Heart right ventricle (tissue), 16 donors: ENCODE measurements at regions not wholly inside any gene's neighbourhood (a gene's known extent, or its start where the extent isn't known, plus 50 kb on each side); places are given as distances from the start of the nearest gene placed in this dataset.
"Not testable (repeated sequence)": the region's sequence is repeated elsewhere in the genome, so short reads cannot be mapped to it uniquely, and the experiment has no call there.

Experiments
- ATAC-seq, 8 donors: fragments of 200-7000 bp; cut with Tn5 transposase; one replicate each; pipeline ENCODE4 v1.9.1; 2020; ENCODE audit warnings: mild to moderate bottlenecking in 8 of 8, moderate library complexity in 8 of 8, moderate number of reproducible peaks in 1 of 8
- DNase-seq, 2 donors: peaks; one replicate each; pipeline ENCODE4 v3.0.0-alpha.2; 2020
- H3K27ac ChIP-seq, 10 donors: fragments of 200-600 bp; sonication (generic) in 2 of 10; one replicate each; pipeline versions ENCODE4 v1.5.0 to v1.8.0; 2020 to 2022; ENCODE audit warnings: mild to moderate bottlenecking in 3 of 10
- H3K27me3 ChIP-seq, 7 donors: fragments of 200-600 bp; one replicate each; pipeline ENCODE4 v1.8.0; 2021 to 2022; ENCODE audit warnings: mild to moderate bottlenecking in 2 of 7
- H3K36me3 ChIP-seq, 9 donors: fragments of 200-600 bp; sonication (generic) in 1 of 9; one replicate each; pipeline versions ENCODE4 v1.5.0 to v1.8.0; 2020 to 2022; ENCODE audit warnings: mild to moderate bottlenecking in 2 of 9
- H3K4me1 ChIP-seq, 9 donors: fragments of 200-600 bp; sonication (generic) in 1 of 9; one replicate each; pipeline versions ENCODE4 v1.5.0 to v1.8.0; 2020 to 2022; ENCODE audit warnings: mild to moderate bottlenecking in 4 of 9
- H3K4me3 ChIP-seq, 10 donors: fragments of 200-600 bp; sonication (generic) in 2 of 10; one replicate each; pipeline versions ENCODE4 v1.5.0 to v1.8.0; 2020 to 2022; ENCODE audit warnings: mild to moderate bottlenecking in 7 of 10, moderate library complexity in 2 of 10
- H3K9me3 ChIP-seq, 11 donors: fragments of 200-600 bp in 10 of 11; sonication (generic) in 2 of 11; one replicate each; pipeline versions ENCODE4 v1.5.0 to v1.8.0; 2013 to 2022; ENCODE audit warnings: mild to moderate bottlenecking in 2 of 11, control low read depth in 1 of 11, moderate library complexity in 1 of 11
- WGBS, 2 donors: extraction: QIAGEN DNeasy Blood & Tissue Kit; methylation state at CpG; one replicate each; pipeline ENCODE4 v1.1.7; 2013; ENCODE audit warnings: inconsistent platforms in 1 of 2; 5-methylcytosine and 5-hydroxymethylcytosine counted together
- intact Hi-C, 10 donors: fragments of 100-400 bp; cut with DNase I; formaldehyde crosslinking; loops; one replicate each; pipeline versions ENCODE4 v1.11.1 to v1.14.2; 2022
- TF ChIP-seq, protein P1 (sequence below), 9 donors: fragments of 200-600 bp; sonication (generic) in 2 of 9; IDR thresholded peaks; one replicate each; pipeline versions ENCODE4 v1.5.0 to v1.8.0; 2021 to 2022; ENCODE audit warnings: antibody characterized with exemption in 9 of 9, mild to moderate bottlenecking in 5 of 9, moderate library complexity in 1 of 9
- donor health status: Arrhythmogenic right ventricular cardiomyopathy.
- donor health status: ischemic (EF 13 %, LVEDD 7.1; RV severe dilation, severe dysfunction).
- donor health status: healthy with polysubstance abuse.
- donor health status: DM: no; HTN: yes; CAD: no.
- donor health status: DM: no; HTN: no; CAD: no.
- donor health status: ischemic (EF 25% LVEDD 6.9; RV normal size, moderate dysfunction).
- donor health status: ischemic (EF 25% LVEDD 5.7; RV mildly dilated, moderate dysfunction).
- donor health status: healthy.
- donor health status: DM: yes; HTN: yes; CAD: no.
- donor health status: Ischemic cardiomyopathy.
- donor health status: ischemic (EF 35%, LVEDD 5.7; RV mildly dilated, moderate dysfunction).
- donor health status: nonischemic (EF 11% LVEDD 7.7; RV severe dilation, severe dysfunction).
- donor health status: DM: yes; HTN: yes; CAD: no.
- donor health status: PGD.
- donor health status: ischemic (EF 29% LVEDD 5.4; RV normal size, mild dysfunction).
- donor health status: nonischemic (EF 23%, LVEDD 6.1; RV moderate dilation, normal function).

DNA sequence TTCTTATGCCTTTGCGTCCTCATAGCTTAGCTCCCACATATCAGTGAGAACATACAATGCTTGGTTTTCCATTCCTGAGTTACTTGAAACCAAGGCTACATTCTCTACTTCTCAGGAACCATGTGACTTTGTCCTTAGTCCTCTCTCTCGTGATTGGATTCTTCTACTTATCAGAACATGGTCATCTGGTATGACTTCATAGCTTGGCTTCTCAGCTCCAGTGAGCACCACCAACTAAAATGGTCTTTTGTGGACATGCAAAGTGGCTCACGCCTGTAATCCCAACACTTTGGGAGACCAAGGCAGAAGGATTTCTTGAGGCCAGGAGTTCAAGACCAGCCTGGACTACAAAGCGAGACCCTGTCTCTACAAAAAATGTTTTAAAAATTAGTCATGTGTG lies 81.2 kb upstream of the NIPBL start:
- H3K4me1 ChIP-seq, result no peaks in the 10 kb centered on the region
- H3K4me3 ChIP-seq, result no peak overlapping the region
- no peaks in the 10 kb centered on the region for H3K36me3 ChIP-seq
- H3K27ac ChIP-seq, result no peak overlapping the region
- no peaks in the 10 kb centered on the region for H3K27me3 ChIP-seq
- 79 to 83% methylated on average over 4 of the region's 4 CpGs for WGBS, 2 donors
- intact Hi-C loops, result no loop called here
- no peaks in the 10 kb centered on the region for H3K9me3 ChIP-seq
- no peak for DNase-seq
- TF ChIP-seq, protein P1, sequence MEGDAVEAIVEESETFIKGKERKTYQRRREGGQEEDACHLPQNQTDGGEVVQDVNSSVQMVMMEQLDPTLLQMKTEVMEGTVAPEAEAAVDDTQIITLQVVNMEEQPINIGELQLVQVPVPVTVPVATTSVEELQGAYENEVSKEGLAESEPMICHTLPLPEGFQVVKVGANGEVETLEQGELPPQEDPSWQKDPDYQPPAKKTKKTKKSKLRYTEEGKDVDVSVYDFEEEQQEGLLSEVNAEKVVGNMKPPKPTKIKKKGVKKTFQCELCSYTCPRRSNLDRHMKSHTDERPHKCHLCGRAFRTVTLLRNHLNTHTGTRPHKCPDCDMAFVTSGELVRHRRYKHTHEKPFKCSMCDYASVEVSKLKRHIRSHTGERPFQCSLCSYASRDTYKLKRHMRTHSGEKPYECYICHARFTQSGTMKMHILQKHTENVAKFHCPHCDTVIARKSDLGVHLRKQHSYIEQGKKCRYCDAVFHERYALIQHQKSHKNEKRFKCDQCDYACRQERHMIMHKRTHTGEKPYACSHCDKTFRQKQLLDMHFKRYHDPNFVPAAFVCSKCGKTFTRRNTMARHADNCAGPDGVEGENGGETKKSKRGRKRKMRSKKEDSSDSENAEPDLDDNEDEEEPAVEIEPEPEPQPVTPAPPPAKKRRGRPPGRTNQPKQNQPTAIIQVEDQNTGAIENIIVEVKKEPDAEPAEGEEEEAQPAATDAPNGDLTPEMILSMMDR (IDR thresholded peaks at IDR 0.05), result no peak
- no peak for ATAC-seq

DNA sequence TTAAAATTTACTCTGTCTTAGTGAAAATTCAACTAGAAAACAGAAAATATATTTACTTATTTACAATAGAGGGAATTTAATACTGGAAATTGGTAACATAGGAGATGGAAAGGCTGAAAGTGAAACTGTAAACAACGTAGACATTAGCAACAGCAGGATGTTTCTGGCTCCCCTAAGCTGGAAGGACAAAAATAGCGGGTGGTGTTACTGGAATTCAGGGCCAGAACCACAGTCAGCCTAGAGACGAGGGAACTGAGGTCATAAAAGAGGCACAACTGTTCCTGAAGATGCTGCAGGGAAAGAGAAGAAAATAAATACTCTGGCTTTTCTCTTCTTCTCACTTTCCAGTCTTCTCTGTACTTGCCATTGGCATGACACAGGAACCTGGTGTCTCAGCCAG lies 80.4 kb upstream of the NIPBL start:
- H3K36me3 ChIP-seq, result no peaks in the 10 kb centered on the region
- H3K27ac ChIP-seq, result no peak overlapping the region
- DNase-seq (no peak), ATAC-seq (no peak)
- WGBS, 2 donors, result 56 to 63% methylated on average over 3 of the region's 3 CpGs
- no peaks in the 10 kb centered on the region for H3K4me1 ChIP-seq
- no peaks in the 10 kb centered on the region for H3K27me3 ChIP-seq
- intact Hi-C loops, result no loop called here
- TF ChIP-seq, protein P1 (IDR thresholded peaks at IDR 0.05), result no peak
- H3K4me3 ChIP-seq, result no peak overlapping the region
- no peaks in the 10 kb centered on the region for H3K9me3 ChIP-seq

DNA sequence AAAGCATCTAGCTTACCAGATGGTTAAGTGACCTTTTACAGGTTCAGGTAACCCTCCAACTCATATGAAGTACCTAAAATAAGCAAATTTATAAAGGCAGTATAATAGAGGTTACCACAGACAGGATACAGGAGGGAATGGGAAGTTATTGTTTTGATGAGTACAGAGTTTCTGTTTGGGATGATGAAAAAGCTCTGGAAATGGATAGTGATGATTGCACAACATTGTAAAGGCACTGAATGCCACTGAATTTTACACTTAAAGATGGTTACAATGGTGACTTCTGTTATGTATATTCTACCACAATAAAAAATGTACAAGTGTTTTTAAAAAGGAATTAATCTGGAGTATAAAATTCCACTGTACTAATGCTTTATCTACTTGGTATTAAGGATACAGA lies 75.0 kb upstream of the NIPBL start:
- ATAC-seq (no peak), DNase-seq (no peak)
- Histone ChIP-seq H3K27me3 (peaks cover 0 to 4% (median 0%) of the 10 kb centered on the region in 7 donors), H3K27ac (no peak overlapping the region), H3K4me3 (no peak overlapping the region), H3K9me3 (no peaks in the 10 kb centered on the region), H3K4me1 (no peaks in the 10 kb centered on the region), H3K36me3 (no peaks in the 10 kb centered on the region)
- intact Hi-C loops, result no loop called here
- TF ChIP-seq, protein P1 (IDR thresholded peaks at IDR 0.05), result no peak

DNA sequence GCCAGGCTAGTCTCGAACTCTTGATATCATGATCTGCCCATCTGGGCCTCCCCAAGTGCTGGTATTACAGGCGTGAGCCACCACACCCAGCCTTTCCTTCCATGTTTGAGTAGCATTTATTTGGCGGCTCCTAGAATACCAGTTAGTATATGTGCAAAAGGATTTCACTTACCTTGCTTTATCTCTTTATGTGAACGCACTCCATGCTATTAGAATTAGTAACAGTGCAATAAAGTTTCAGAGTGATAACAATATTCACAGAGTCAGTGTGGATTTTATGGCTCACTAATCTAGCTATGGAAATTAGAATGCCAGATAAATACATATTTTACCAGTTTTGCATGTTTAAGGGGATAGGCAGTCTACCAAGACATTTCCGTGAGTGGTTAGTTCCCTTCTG lies 74.4 kb upstream of the NIPBL start:
- Histone ChIP-seq H3K27me3 (peaks cover 0 to 4% (median 0%) of the 10 kb centered on the region in 7 donors), H3K4me3 (no peak overlapping the region), H3K9me3 (no peaks in the 10 kb centered on the region), H3K27ac (no peak overlapping the region), H3K36me3 (no peaks in the 10 kb centered on the region), H3K4me1 (no peaks in the 10 kb centered on the region)
- DNase-seq (no peak), ATAC-seq (no peak)
- TF ChIP-seq, protein P1 (IDR thresholded peaks at IDR 0.05), result no peak
- intact Hi-C loops, result no loop called here
- 84 to 86% methylated on average over 5 of the region's 5 CpGs for WGBS, 2 donors

DNA sequence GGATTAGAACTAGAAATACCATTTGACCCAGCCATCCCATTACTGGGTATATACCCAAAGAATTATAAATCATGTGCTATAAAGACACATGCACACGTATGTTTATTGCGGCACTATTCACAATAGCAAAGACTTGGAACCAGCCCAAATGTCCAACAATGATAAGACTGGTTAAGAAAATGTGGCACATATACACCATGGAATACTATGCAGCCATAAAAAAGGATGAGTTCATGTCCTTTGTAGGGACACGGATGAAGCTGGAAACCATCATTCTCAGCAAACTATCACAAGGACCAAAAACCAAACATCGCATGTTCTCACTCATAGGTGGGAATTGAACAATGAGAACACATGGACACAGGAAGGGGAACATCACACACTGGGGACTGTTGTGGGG lies 63.3 kb upstream of the NIPBL start:
- H3K9me3 ChIP-seq, intact Hi-C loops, H3K4me1 ChIP-seq, H3K27me3 ChIP-seq, H3K27ac ChIP-seq, H3K36me3 ChIP-seq, H3K4me3 ChIP-seq, ATAC-seq, DNase-seq: not testable (repeated sequence)
- WGBS, 2 donors, result 96 to 97% methylated on average over 4 of the region's 4 CpGs
